ENCODE measurements at regions not wholly inside any gene's neighbourhood (a gene's known extent, or its start where the extent isn't known, plus 50 kb on each side); places are given as distances from the start of the nearest gene placed in this dataset.

- Histone ChIP-seq H3K27me3 (ENCODE audit: insufficient read depth, low read depth, severe bottlenecking) (peaks cover 33% of the 10 kb centered on the region), H3K4me3 (ENCODE audit: low read depth, low read length) (no peak overlapping the region), H3K27ac (no peak overlapping the region), H3K36me3 (no peaks in the 10 kb centered on the region), H3K9me3 (ENCODE audit: severe bottlenecking) (no peaks in the 10 kb centered on the region)
- peak; percentile 78 for DNase-seq
- TF ChIP-seq CTCF (IDR thresholded peaks at IDR 0.05; ENCODE audit: low read depth, low read length): no peak
These were observed 51.4 kb upstream of the GREM2 start for GRCh38 chr1:240663169-240663879.

All from WERI-Rb-1 (cell line).